IPS-18c (cell line): ENCODE measurements at regions not wholly inside any gene's neighbourhood (a gene's known extent, or its start where the extent isn't known, plus 50 kb on each side); places are given as distances from the start of the nearest gene placed in this dataset.

Experiments used
- H3K4me3 ChIP-seq: 2 replicates; pipeline ENCODE4 v1.7.0; 2013; ENCODE audit warnings: low read depth, mild to moderate bottlenecking, low read length, moderate library complexity; ENCODE audit not compliant: insufficient read depth
- H3K9me3 ChIP-seq: one replicate; pipeline ENCODE4 v1.6.1; 2013; ENCODE audit warnings: mild to moderate bottlenecking, low read length, moderate library complexity; ENCODE audit not compliant: control insufficient read depth, insufficient read depth

GRCh38 chr9:115169003-115169402 lies 51.0 kb upstream of the TNC start:
- H3K4me3 ChIP-seq: no peak overlapping the region
- H3K9me3 ChIP-seq: no peaks in the 10 kb centered on the region

GRCh38 chr9:115170358-115171073 lies 52.6 kb upstream of the TNC start:
- H3K9me3 ChIP-seq: no peaks in the 10 kb centered on the region
- no peak overlapping the region for H3K4me3 ChIP-seq

- Histone ChIP-seq H3K4me3 (no peak overlapping the region), H3K9me3 (no peaks in the 10 kb centered on the region)
Measured at GRCh38 chr9:115171921-115172388, 54.0 kb upstream of the TNC start.

GRCh38 chr9:115182264-115182663 lies 64.3 kb upstream of the TNC start:
- Histone ChIP-seq H3K4me3 (no peak overlapping the region), H3K9me3 (no peaks in the 10 kb centered on the region)

GRCh38 chr9:115183436-115183835 lies 65.5 kb upstream of the TNC start:
- H3K4me3 ChIP-seq: no peak overlapping the region
- no peaks in the 10 kb centered on the region for H3K9me3 ChIP-seq

- no peak overlapping the region for H3K4me3 ChIP-seq
- H3K9me3 ChIP-seq: no peaks in the 10 kb centered on the region
Measured at GRCh38 chr9:115189686-115190085, 71.7 kb upstream of the TNC start.

- no peaks in the 10 kb centered on the region for H3K9me3 ChIP-seq
- H3K4me3 ChIP-seq: no peak overlapping the region
Measured at GRCh38 chr9:115191667-115192066, 73.7 kb upstream of the TNC start.

GRCh38 chr9:115192280-115192679 lies 74.3 kb upstream of the TNC start:
- Histone ChIP-seq H3K9me3 (no peaks in the 10 kb centered on the region), H3K4me3 (no peak overlapping the region)

GRCh38 chr9:115192835-115193525 lies 75.0 kb upstream of the TNC start:
- no peak overlapping the region for H3K4me3 ChIP-seq
- H3K9me3 ChIP-seq: no peaks in the 10 kb centered on the region

GRCh38 chr9:115193777-115194176 lies 75.8 kb upstream of the TNC start:
- Histone ChIP-seq H3K9me3 (no peaks in the 10 kb centered on the region), H3K4me3 (no peak overlapping the region)

GRCh38 chr9:115194216-115194615 lies 76.3 kb upstream of the TNC start:
- Histone ChIP-seq H3K4me3 (no peak overlapping the region), H3K9me3 (no peaks in the 10 kb centered on the region)

- H3K9me3 ChIP-seq: no peaks in the 10 kb centered on the region
- H3K4me3 ChIP-seq: no peak overlapping the region
Measured at GRCh38 chr9:115195912-115196311, 78.0 kb upstream of the TNC start.

GRCh38 chr9:115196919-115197318 lies 79.0 kb upstream of the TNC start:
- no peak overlapping the region for H3K4me3 ChIP-seq
- H3K9me3 ChIP-seq: no peaks in the 10 kb centered on the region

GRCh38 chr9:115198001-115198400 lies 80.0 kb upstream of the TNC start:
- Histone ChIP-seq H3K9me3 (no peaks in the 10 kb centered on the region), H3K4me3 (no peak overlapping the region)

GRCh38 chr9:115200711-115201505 lies 83.0 kb upstream of the TNC start:
- H3K9me3 ChIP-seq: no peaks in the 10 kb centered on the region
- H3K4me3 ChIP-seq: no peak overlapping the region

- H3K9me3 ChIP-seq: no peaks in the 10 kb centered on the region
- H3K4me3 ChIP-seq: no peak overlapping the region
Measured at GRCh38 chr9:115202181-115202580, 84.2 kb upstream of the TNC start.

- Histone ChIP-seq H3K9me3 (no peaks in the 10 kb centered on the region), H3K4me3 (no peak overlapping the region)
Measured at GRCh38 chr9:115202960-115203751, 85.2 kb upstream of the TNC start.
